HCT116 (cell line): ENCODE measurements at regions not wholly inside any gene's neighbourhood (a gene's known extent, or its start where the extent isn't known, plus 50 kb on each side); places are given as distances from the start of the nearest gene placed in this dataset.

Experiments used
- ATF3 ChIP-seq: IDR thresholded peaks from 2 replicates; pipeline ENCODE4 v1.6.1; 2012
- CEBPB ChIP-seq: IDR thresholded peaks from 2 replicates; pipeline ENCODE4 v1.6.1; 2012; ENCODE audit warnings: low read depth
- CTCF ChIP-seq, 3 experiments: fragments of 200-600 bp in 1 of 3; sonication (generic) in 1 of 3; IDR thresholded peaks in 2 of 3; conservative IDR thresholded peaks in 1 of 3; 2 replicates each; pipeline ENCODE4 v1.5.1; 2012 to 2017; ENCODE audit warnings: low read depth in 2 of 3, low read length in 2 of 3, antibody characterized with exemption in 1 of 3, borderline replicate concordance in 1 of 3, control low read depth in 1 of 3, mild to moderate bottlenecking in 1 of 3, mixed read lengths in 1 of 3, mixed run types in 1 of 3, moderate library complexity in 1 of 3; ENCODE audit not compliant: insufficient read depth in 1 of 3
- ELF1 ChIP-seq: IDR thresholded peaks from 2 replicates; pipeline ENCODE4 v1.6.1; 2012; ENCODE audit warnings: low read depth, borderline replicate concordance
- EZH2 ChIP-seq: fragments of 200-600 bp; sonication (generic); IDR thresholded peaks from 2 replicates; pipeline ENCODE4 v1.6.1; 2017; ENCODE audit warnings: antibody characterized with exemption, mixed run types
- EZH2phosphoT487 ChIP-seq: fragments of 200-600 bp; IDR thresholded peaks from 2 replicates; pipeline ENCODE4 v1.6.1; 2018; ENCODE audit warnings: antibody characterized with exemption, borderline replicate concordance
- MAX ChIP-seq: IDR thresholded peaks from 2 replicates; pipeline ENCODE4 v1.6.1; 2012
- POLR2A ChIP-seq: IDR thresholded peaks from 2 replicates; pipeline ENCODE4 v1.7.0; 2011; ENCODE audit warnings: borderline replicate concordance; ENCODE audit not compliant: insufficient read depth, insufficient read length; ENCODE audit errors: extremely low read depth
- POLR2AphosphoS5 ChIP-seq: IDR thresholded peaks from 2 replicates; pipeline ENCODE4 v1.6.1; 2011; ENCODE audit warnings: mild to moderate bottlenecking, low read depth, low read length, moderate library complexity
- RAD21 ChIP-seq: IDR thresholded peaks from 2 replicates; pipeline ENCODE4 v1.6.1; 2012; ENCODE audit warnings: low read depth, mild to moderate bottlenecking
- YY1 ChIP-seq: IDR thresholded peaks from 2 replicates; pipeline ENCODE4 v1.6.1; 2011; ENCODE audit warnings: low read length, low read depth, moderate library complexity, mild to moderate bottlenecking; ENCODE audit not compliant: insufficient replicate concordance; ENCODE audit errors: extremely low read depth
- TF ChIP-seq, protein P1 (sequence below): IDR thresholded peaks from 2 replicates; pipeline ENCODE4 v1.6.1; 2012; ENCODE audit warnings: low read depth
- TF ChIP-seq, protein P2 (sequence below): IDR thresholded peaks from 2 replicates; pipeline ENCODE4 v1.6.1; 2011; ENCODE audit warnings: mild to moderate bottlenecking, low read length, moderate library complexity; ENCODE audit not compliant: insufficient replicate concordance; ENCODE audit errors: extremely low read depth

GRCh38 chr3:30352410-30353318 is 253.7 kb upstream of the TGFBR2 start:
- TF ChIP-seq POLR2AphosphoS5 (no peak), CTCF (IDR thresholded peaks at IDR 0.05 in 2 of 3, conservative IDR thresholded peaks at IDR 0.05 in 1 of 3; ENCODE audit: borderline replicate concordance in 1 of 3, insufficient read depth in 1 of 3, low read depth in 2 of 3, low read length in 2 of 3) (no peak), RAD21 (no peak), MAX (no peak), EZH2 (no peak), ATF3 (no peak), CEBPB (no peak), POLR2A (no peak), EZH2phosphoT487 (no peak), YY1 (no peak), ELF1 (no peak)
- TF ChIP-seq, protein P1, sequence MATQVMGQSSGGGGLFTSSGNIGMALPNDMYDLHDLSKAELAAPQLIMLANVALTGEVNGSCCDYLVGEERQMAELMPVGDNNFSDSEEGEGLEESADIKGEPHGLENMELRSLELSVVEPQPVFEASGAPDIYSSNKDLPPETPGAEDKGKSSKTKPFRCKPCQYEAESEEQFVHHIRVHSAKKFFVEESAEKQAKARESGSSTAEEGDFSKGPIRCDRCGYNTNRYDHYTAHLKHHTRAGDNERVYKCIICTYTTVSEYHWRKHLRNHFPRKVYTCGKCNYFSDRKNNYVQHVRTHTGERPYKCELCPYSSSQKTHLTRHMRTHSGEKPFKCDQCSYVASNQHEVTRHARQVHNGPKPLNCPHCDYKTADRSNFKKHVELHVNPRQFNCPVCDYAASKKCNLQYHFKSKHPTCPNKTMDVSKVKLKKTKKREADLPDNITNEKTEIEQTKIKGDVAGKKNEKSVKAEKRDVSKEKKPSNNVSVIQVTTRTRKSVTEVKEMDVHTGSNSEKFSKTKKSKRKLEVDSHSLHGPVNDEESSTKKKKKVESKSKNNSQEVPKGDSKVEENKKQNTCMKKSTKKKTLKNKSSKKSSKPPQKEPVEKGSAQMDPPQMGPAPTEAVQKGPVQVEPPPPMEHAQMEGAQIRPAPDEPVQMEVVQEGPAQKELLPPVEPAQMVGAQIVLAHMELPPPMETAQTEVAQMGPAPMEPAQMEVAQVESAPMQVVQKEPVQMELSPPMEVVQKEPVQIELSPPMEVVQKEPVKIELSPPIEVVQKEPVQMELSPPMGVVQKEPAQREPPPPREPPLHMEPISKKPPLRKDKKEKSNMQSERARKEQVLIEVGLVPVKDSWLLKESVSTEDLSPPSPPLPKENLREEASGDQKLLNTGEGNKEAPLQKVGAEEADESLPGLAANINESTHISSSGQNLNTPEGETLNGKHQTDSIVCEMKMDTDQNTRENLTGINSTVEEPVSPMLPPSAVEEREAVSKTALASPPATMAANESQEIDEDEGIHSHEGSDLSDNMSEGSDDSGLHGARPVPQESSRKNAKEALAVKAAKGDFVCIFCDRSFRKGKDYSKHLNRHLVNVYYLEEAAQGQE: no peak
- TF ChIP-seq, protein P2, sequence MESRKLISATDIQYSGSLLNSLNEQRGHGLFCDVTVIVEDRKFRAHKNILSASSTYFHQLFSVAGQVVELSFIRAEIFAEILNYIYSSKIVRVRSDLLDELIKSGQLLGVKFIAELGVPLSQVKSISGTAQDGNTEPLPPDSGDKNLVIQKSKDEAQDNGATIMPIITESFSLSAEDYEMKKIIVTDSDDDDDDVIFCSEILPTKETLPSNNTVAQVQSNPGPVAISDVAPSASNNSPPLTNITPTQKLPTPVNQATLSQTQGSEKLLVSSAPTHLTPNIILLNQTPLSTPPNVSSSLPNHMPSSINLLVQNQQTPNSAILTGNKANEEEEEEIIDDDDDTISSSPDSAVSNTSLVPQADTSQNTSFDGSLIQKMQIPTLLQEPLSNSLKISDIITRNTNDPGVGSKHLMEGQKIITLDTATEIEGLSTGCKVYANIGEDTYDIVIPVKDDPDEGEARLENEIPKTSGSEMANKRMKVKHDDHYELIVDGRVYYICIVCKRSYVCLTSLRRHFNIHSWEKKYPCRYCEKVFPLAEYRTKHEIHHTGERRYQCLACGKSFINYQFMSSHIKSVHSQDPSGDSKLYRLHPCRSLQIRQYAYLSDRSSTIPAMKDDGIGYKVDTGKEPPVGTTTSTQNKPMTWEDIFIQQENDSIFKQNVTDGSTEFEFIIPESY: no peak
